ENCODE measurements at regions not wholly inside any gene's neighbourhood (a gene's known extent, or its start where the extent isn't known, plus 50 kb on each side); places are given as distances from the start of the nearest gene placed in this dataset.

- Histone ChIP-seq H3K9ac (ENCODE audit: control insufficient read depth, insufficient read depth, low read length) (no peak overlapping the region), H4K20me1 (ENCODE audit: control insufficient read depth, insufficient read depth) (no peaks in the 10 kb centered on the region), H3K27ac (ENCODE audit: control insufficient read depth, insufficient read depth) (no peak overlapping the region), H3K27me3 (replicated peaks in 1 of 2; ENCODE audit: control insufficient read depth in 2 of 2, insufficient read depth in 2 of 2, low read length in 1 of 2) (no peaks in the 10 kb centered on the region), H3K9me3 (replicated peaks; ENCODE audit: control insufficient read depth, insufficient read depth, low read length) (peaks cover 2% of the 10 kb centered on the region; the same call in 2 of the 3 replicates), H3K4me3 (no peak overlapping the region), H3K79me2 (ENCODE audit: control insufficient read depth, insufficient read depth, low read length) (no peaks in the 10 kb centered on the region), H3K36me3 (ENCODE audit: control insufficient read depth in 2 of 2, insufficient read depth in 2 of 2, low read length in 1 of 2) (no peaks in the 10 kb centered on the region), H3K4me1 (ENCODE audit: control insufficient read depth, insufficient read depth, low read length) (no peaks in the 10 kb centered on the region), H2AFZ (ENCODE audit: control insufficient read depth, low read depth, low read length) (no peak overlapping the region), H3K4me2 (ENCODE audit: control insufficient read depth, insufficient read depth) (no peak overlapping the region)
- ChIA-PET CTCF (interaction anchor here (1.1 to 1.2 kb wide), 2 partner anchors 9 to 16 kb away, joined by 3 to 6 read pairs; no protein-coding TSS in a partner anchor), RAD21 (ENCODE audit: unreplicated experiment) (no interaction called here), POLR2A (no interaction called here), SMC1A (ENCODE audit: uncharacterized antibody, unreplicated experiment) (interaction anchor here (0.6 kb wide), 1 partner anchor 40 kb away, joined by 3 read pairs; no protein-coding TSS in a partner anchor)
- intact Hi-C loops (cut with micrococcal nuclease; ENCODE audit: unreplicated experiment) = no loop called here
- TF ChIP-seq CREM (IDR thresholded peaks at IDR 0.05; ENCODE audit: low read depth) (no peak), SIX5 (IDR thresholded peaks at IDR 0.05; ENCODE audit: low read depth, low read length, severe bottlenecking) (no peak), ATF3 (IDR thresholded peaks at IDR 0.05; ENCODE audit: borderline replicate concordance, extremely low read depth, low read depth, low read length) (no peak), SRF (IDR thresholded peaks at IDR 0.05; ENCODE audit: low read depth in 2 of 2, low read length in 2 of 2) (no peak), MTA2 (IDR thresholded peaks at IDR 0.05; ENCODE audit: low read depth) (no peak), USF1 (IDR thresholded peaks at IDR 0.05; ENCODE audit: borderline replicate concordance, extremely low read length, insufficient read depth, low read depth, low read length) (no peak), E2F8 (IDR thresholded peaks at IDR 0.05; ENCODE audit: low read depth, partially characterized antibody) (no peak)
- WGBS (ENCODE audit: insufficient coverage, insufficient replicate concordance, low lambda C conversion rate, missing lambda C conversion rate) = 0% methylated on average over 1 of the region's 1 CpG
- in situ Hi-C loops (cut with MboI) = no loop called here
- DNase-seq (ENCODE audit: low read depth, low spot score) (no peak), FAIRE-seq (no peak), ATAC-seq (no peak)
- BruUV-seq (replicated peaks) = no TSS peak
Observed at GRCh38 chr10:75302029-75302428, 66.3 kb upstream of the COMTD1 start.

Measured in GM12878 (cell line).